Small intestine (tissue), 7 donors: ENCODE measurements at regions not wholly inside any gene's neighbourhood (a gene's known extent, or its start where the extent isn't known, plus 50 kb on each side); places are given as distances from the start of the nearest gene placed in this dataset.

Experiments used
- DNase-seq, 2 donors: peaks; one replicate each; pipeline versions ENCODE4 v3.0.0 to v3.0.0-alpha.2; 2013
- FAIRE-seq: peaks from 2 replicates; lab custom pipeline; 2012; peaks lifted over from hg19 to GRCh38; lab: Jason Lieb, UNC
- H3K27ac ChIP-seq, 3 donors: one replicate each; pipeline ENCODE4 v1.5.1; 2013; ENCODE audit warnings: low read length in 2 of 3, mild to moderate bottlenecking in 2 of 3, control low read depth in 1 of 3, inconsistent platforms in 1 of 3, low read depth in 1 of 3, moderate library complexity in 1 of 3
- H3K27me3 ChIP-seq, 3 donors: one replicate each; pipeline ENCODE4 v1.6.1; 2013; ENCODE audit warnings: low read length in 3 of 3, inconsistent platforms in 1 of 3; ENCODE audit not compliant: control insufficient read depth in 3 of 3, insufficient read depth in 3 of 3
- H3K36me3 ChIP-seq, 3 donors: one replicate each; pipeline ENCODE4 v1.6.1; 2013; ENCODE audit warnings: low read length in 3 of 3, inconsistent platforms in 1 of 3, low read depth in 1 of 3, mild to moderate bottlenecking in 1 of 3, moderate library complexity in 1 of 3; ENCODE audit not compliant: control insufficient read depth in 3 of 3, insufficient read depth in 2 of 3
- H3K4me1 ChIP-seq, 3 donors: one replicate each; pipeline ENCODE4 v1.6.1; 2013; ENCODE audit warnings: low read length in 2 of 3, inconsistent platforms in 1 of 3, low read depth in 1 of 3, mild to moderate bottlenecking in 1 of 3, moderate library complexity in 1 of 3; ENCODE audit not compliant: control insufficient read depth in 3 of 3, insufficient read depth in 2 of 3
- H3K4me3 ChIP-seq, 3 donors: one replicate each; pipeline ENCODE4 v1.5.1; 2013; ENCODE audit warnings: low read length in 3 of 3, control low read depth in 1 of 3, inconsistent platforms in 1 of 3, low read depth in 1 of 3, mild to moderate bottlenecking in 1 of 3, moderate library complexity in 1 of 3
- H3K9me3 ChIP-seq, 2 donors: one replicate each; pipeline ENCODE4 v1.6.1; 2013; ENCODE audit warnings: low read depth in 1 of 2, low read length in 1 of 2; ENCODE audit not compliant: control insufficient read depth in 2 of 2, insufficient read depth in 1 of 2
- WGBS, 3 donors: extraction: QIAGEN DNeasy Blood & Tissue Kit; methylation state at CpG; one replicate each; pipeline ENCODE4 v1.1.7; 2013; 5-methylcytosine and 5-hydroxymethylcytosine counted together
- donor health status: healthy with polysubstance abuse.
- donor health status: control.
- donor health status: control.
- donor health status: Bipolar disorder and iron deficiency.
- donor health status: healthy.

DNA sequence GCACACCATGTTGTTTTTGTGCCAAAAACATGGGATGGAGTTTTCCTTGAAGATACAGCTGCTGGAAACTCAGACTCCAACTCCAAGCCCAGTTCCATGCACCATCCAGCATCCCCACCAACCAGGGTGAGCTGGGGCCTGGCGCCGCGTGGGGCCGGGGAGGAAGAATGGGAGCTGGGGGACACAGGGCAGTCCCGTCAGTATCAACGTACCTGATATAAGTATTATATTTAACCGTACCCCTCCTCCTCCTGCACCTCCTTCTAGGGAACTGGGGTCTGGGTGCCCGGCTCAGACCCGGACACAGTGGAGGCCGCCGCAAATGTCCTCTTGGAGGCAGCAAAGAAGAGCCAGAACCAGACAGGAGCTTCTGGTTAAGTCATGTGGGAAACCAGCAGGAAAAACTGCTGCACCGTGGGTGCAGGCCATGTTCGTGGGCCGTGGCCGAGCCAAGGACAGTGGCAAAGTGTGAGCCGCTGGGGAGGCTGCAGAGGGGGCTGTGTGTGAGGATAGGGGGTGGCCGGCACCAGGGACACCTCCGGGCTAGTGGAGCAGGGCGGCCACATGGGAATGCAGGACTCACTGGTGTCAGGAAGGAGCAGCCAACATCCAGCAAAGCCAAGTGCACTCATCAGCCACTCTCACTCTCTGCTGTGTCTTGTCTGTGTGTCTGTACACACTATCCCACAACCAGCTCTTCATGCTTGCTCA, 112.6 kb downstream of the TMEM18 start:
- FAIRE-seq = no peak
- H3K27ac ChIP-seq = no peak overlapping the region
- no peaks in the 10 kb centered on the region for H3K4me1 ChIP-seq
- DNase-seq = no peak
- H3K36me3 ChIP-seq = no peaks in the 10 kb centered on the region
- WGBS, 3 donors = 87 to 92% (median 89%) methylated on average over 19 of the region's 19 CpGs
- H3K27me3 ChIP-seq = no peaks in the 10 kb centered on the region
- no peaks in the 10 kb centered on the region for H3K9me3 ChIP-seq
- no peak overlapping the region for H3K4me3 ChIP-seq

DNA sequence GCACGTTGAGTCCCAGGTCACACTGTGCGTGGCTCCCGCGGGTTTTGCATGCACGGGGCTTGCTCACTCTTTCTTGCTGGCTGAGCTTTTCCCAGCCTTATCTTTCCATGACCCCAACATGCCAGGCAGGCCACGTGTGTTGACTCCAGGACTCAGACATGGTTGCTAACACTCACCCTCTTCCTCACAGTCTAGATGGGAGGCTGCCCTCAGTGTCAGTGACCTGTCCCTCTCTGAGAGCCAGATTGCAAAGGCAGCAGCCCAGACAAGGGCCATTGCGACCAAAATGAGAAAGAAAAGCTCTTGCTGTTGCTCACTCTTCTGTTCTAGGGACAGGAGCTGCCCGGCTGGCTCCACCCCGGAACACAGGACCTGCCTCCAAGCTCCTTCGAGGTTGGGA, 113.7 kb downstream of the TMEM18 start:
- no peaks in the 10 kb centered on the region for H3K27me3 ChIP-seq
- DNase-seq = no peak
- no peaks in the 10 kb centered on the region for H3K36me3 ChIP-seq
- H3K4me3 ChIP-seq = no peak overlapping the region
- H3K4me1 ChIP-seq = no peaks in the 10 kb centered on the region
- FAIRE-seq = no peak
- H3K27ac ChIP-seq = no peak overlapping the region
- no peaks in the 10 kb centered on the region for H3K9me3 ChIP-seq
- 66 to 72% (median 71%) methylated on average over 10 of the region's 10 CpGs for WGBS, 3 donors

DNA sequence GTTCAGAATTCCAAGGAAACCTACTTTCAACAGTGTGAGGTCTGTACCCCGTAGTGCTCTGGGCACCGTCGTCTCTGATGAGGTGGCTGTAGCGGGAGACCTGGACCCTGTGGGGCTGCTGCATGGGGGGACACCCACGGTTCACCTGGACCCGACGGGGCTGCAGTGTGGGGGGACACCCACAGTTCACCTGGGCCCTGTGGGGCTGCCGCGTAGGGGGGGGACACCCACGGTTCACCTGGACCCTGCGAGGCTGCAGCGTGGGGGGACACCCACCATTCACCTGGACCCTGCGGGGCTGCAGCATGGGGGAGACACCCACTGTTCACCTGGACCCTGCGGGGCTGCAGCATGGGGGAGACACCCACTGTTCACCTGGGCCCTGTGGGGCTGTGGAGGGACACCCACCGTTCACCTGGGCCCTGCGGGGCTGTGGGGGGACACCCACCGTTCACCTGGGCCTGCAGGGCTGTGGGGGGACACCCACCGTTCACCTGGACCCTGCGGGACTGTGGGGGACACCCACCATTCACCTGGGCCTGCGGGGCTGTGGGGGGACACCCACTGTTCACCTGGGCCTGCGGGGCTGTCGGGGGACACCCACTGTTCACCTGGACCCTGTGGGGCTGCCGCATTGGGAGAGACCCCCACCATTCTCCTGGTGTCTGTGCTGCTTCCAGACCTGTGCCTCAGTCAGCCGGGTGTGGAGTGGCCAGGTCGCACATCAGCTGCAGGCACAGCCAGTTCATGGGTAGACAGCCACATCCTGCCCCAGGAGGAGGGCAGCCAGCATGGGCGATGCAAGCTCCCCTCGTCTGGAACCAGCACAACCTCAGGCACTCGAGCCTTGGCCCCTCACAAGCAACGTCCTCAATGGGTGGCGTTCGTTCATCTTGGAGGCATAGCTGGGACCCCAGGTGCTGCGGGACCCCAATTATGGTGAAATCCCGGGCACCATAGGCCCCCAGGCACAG, 114.5 kb downstream of the TMEM18 start:
- no peak for DNase-seq
- Histone ChIP-seq H3K4me1 (no peaks in the 10 kb centered on the region), H3K9me3 (no peaks in the 10 kb centered on the region), H3K36me3 (no peaks in the 10 kb centered on the region), H3K4me3 (no peak overlapping the region), H3K27ac (no peak overlapping the region), H3K27me3 (no peaks in the 10 kb centered on the region)
- FAIRE-seq = no peak
- WGBS, 3 donors = 83 to 87% (median 84%) methylated on average over 32 to 33 of the region's 33 CpGs

DNA sequence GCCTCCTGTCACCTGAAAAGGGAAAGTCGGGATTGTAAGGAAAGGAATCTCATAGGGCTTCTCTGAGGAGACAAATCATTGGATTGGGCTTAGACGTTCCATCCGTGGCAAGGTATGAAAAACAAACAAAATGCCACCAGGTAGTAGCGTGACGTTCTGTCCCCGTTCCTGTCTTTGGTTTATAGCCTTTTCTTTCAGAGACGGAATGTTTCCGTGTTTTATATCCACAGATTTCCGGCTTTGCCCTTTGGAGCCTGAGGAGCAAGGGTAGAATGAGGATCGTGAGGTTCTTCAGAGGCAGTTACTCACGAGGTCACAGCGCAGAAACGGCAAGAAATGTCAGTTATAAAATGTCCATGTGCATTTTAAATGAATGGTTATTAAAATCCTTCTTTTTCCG, 118.3 kb downstream of the TMEM18 start:
- no peaks in the 10 kb centered on the region for H3K36me3 ChIP-seq
- no peak for DNase-seq
- H3K4me1 ChIP-seq = no peaks in the 10 kb centered on the region
- H3K9me3 ChIP-seq = no peaks in the 10 kb centered on the region
- WGBS, 3 donors = 59 to 81% (median 69%) methylated on average over 14 of the region's 14 CpGs
- H3K4me3 ChIP-seq = no peak overlapping the region
- H3K27me3 ChIP-seq = no peaks in the 10 kb centered on the region
- FAIRE-seq = no peak
- H3K27ac ChIP-seq = no peak overlapping the region

DNA sequence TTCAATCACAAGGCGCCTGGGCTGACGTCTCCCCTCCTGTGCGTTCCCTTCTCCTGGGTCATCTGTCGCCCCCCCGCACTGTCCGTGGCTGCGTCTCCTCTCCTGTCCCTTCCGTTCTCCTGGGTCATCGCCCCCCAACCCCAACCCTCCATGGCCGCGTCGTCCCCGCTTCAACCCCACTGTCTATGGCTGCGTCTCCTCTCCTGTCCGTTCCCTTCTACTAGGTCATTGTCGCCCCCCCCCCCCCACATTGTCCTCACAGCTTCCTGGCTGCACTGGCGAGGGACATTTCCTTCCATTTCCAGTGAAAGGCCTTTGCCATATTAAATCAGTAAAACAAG, 118.9 kb downstream of the TMEM18 start:
- WGBS, 3 donors = 74 to 95% (median 81%) methylated on average over 16 to 17 of the region's 17 CpGs
- no peak overlapping the region for H3K27ac ChIP-seq
- FAIRE-seq (no peak), DNase-seq (no peak)
- no peaks in the 10 kb centered on the region for H3K27me3 ChIP-seq
- no peaks in the 10 kb centered on the region for H3K36me3 ChIP-seq
- no peaks in the 10 kb centered on the region for H3K9me3 ChIP-seq
- no peaks in the 10 kb centered on the region for H3K4me1 ChIP-seq
- H3K4me3 ChIP-seq = no peak overlapping the region

DNA sequence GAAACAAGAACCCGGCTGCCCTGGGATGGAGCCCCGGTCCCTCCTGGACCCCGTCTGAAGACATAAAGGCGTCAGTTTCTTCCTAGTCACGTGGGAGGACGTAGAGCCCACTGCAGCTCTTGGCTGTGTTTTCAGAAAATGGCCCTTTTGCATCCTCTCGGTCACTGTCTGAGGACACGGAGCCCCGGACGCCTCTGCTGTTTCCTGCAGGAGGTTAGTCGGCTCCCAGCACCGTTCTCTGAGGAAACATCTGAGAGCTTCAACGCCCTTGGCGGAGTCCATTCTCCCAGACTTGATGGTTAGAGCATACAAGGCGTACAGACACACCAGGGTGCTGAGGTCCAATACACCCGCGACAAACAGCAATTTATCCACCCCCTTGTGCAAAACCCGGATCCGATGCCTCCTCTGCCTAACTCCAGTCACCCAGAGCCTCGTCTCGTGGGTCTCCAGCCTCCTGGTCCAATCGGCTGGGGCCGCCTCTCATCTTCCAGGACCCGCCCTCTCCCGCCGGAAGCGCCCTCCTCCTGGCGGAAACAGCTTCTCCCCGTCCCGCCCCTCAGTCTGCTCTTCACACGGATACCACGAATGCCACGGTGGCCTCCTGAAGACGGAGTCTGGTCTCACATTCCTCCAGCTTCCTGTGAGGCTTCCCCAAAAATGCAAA, 119.4 kb downstream of the TMEM18 start:
- peak in 1 of 2 donors; percentile 8 for DNase-seq
- Histone ChIP-seq H3K4me1 (no peaks in the 10 kb centered on the region), H3K36me3 (no peaks in the 10 kb centered on the region), H3K9me3 (no peaks in the 10 kb centered on the region), H3K27me3 (no peaks in the 10 kb centered on the region), H3K4me3 (no peak overlapping the region), H3K27ac (no peak overlapping the region)
- FAIRE-seq = no peak
- WGBS, 3 donors = 80 to 86% (median 84%) methylated on average over 34 of the region's 34 CpGs

DNA sequence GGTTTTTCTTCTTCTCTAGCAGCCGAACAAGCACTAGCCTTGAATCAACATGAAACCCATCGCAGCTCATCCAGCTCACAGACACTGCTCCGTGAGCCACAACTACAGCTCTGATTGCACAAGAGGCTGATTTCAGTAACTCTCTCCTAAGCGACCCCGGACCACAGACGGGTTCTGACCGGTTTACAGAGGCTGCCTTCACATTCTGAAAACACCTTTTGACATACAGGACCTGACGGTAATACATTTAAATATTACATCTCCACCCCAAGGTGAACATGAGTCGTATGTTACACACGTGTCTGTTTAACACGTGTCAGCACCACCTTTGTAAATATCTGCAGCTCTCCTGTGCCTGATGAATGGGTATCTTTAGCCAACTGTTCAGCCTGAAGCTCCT, 120.7 kb downstream of the TMEM18 start:
- Histone ChIP-seq H3K27me3 (no peaks in the 10 kb centered on the region), H3K36me3 (no peaks in the 10 kb centered on the region), H3K9me3 (no peaks in the 10 kb centered on the region), H3K4me3 (no peak overlapping the region), H3K27ac (no peak overlapping the region), H3K4me1 (no peaks in the 10 kb centered on the region)
- DNase-seq (no peak), FAIRE-seq (no peak)
- WGBS, 3 donors = 71 to 79% (median 76%) methylated on average over 11 of the region's 11 CpGs

DNA sequence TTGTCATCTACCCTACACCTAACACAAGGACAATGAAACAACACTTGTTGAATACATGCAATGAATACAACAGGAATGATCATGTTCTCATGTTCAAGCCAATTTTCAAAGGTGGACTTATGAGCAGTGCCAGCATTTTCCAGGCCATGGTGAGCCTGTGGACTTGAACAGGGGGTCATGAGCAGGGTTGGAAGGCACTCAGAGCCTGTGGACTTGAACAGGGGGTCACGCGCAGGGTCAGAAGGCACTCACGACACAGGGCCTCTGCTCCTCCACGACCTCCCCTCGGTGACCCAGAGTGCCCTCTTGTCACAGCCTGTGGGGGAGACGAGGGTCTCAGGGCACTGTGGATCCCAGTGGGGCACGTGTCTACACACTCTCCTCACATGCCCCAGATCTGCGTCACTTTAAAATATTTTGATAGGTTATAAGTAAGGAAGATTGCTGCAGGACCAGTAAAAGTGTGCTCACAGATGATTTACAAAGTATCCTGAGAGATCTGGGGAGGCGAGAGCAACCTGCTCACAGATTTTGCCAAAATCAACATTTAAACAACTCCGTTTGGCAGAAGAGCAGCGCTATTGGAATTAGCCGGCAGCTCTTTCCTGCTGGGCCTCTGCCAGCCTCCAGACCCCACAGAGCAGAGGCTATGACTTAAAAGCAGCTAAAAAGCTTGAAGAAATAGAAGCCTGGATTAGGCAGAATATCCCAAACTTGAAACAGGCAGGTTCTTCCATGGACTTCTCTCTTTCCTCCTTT, 121.9 kb downstream of the TMEM18 start:
- Histone ChIP-seq H3K4me3 (no peak overlapping the region), H3K27me3 (no peaks in the 10 kb centered on the region), H3K36me3 (no peaks in the 10 kb centered on the region), H3K9me3 (no peaks in the 10 kb centered on the region), H3K27ac (no peak overlapping the region), H3K4me1 (no peaks in the 10 kb centered on the region)
- DNase-seq = no peak
- FAIRE-seq = no peak
- 68 to 76% (median 73%) methylated on average over 12 of the region's 12 CpGs for WGBS, 3 donors
